PC-9 (cell line): ENCODE measurements at regions not wholly inside any gene's neighbourhood (a gene's known extent, or its start where the extent isn't known, plus 50 kb on each side); places are given as distances from the start of the nearest gene placed in this dataset.

ENCODE experiments used
- BruUV-seq: library from RNA; stranded (reverse); fragments of 400-500 nt; replicated peaks from 2 replicates; lab custom pipeline; 2021; lab: Mats Ljungman, UMichigan
- CTCF ChIA-PET: fragments of 300-600 bp; sonication (Branson Sonifier 250); formaldehyde crosslinking; loops from one replicate; lab custom pipeline; 2022; ENCODE audit warnings: antibody characterized with exemption; lab: Charles Lee
- POLR2A ChIA-PET: fragments of 300-600 bp; sonication (Branson Sonifier 250); formaldehyde crosslinking; loops from one replicate; lab custom pipeline; 2022; ENCODE audit warnings: antibody characterized with exemption; ENCODE audit not compliant: unreplicated experiment; lab: Charles Lee
- DNase-seq, 2 experiments: peaks; one replicate each; pipeline versions ENCODE4 v3.0.0 to v3.0.0-alpha.2; 2015 to 2022; ENCODE audit warnings: mixed read lengths in 1 of 2
- H2AFZ ChIP-seq: fragments of 200-600 bp; sonication (generic); 2 replicates; pipeline ENCODE4 v1.8.1; 2017; ENCODE audit warnings: antibody characterized with exemption
- H3F3A ChIP-seq: fragments of 200-600 bp; sonication (generic); 2 replicates; pipeline ENCODE4 v1.8.1; 2017; ENCODE audit warnings: antibody characterized with exemption, mild to moderate bottlenecking, low read depth; ENCODE audit not compliant: insufficient read depth
- H3K27ac ChIP-seq: fragments of 200-600 bp; sonication (generic); 2 replicates; pipeline ENCODE4 v1.6.1; 2016; ENCODE audit warnings: mixed run types
- H3K27me3 ChIP-seq: fragments of 200-600 bp; sonication (generic); 2 replicates; pipeline ENCODE4 v1.6.1; 2016; ENCODE audit warnings: low read depth, mixed run types; ENCODE audit not compliant: insufficient read depth
- H3K36me3 ChIP-seq: fragments of 200-600 bp; sonication (generic); 2 replicates; pipeline ENCODE4 v1.6.1; 2016; ENCODE audit warnings: low read depth, mixed run types
- H3K4me1 ChIP-seq: fragments of 200-600 bp; sonication (generic); replicated peaks from 2 replicates; pipeline ENCODE4 v1.6.1; 2016; ENCODE audit warnings: mixed run types; ENCODE audit not compliant: insufficient read depth
- H3K4me2 ChIP-seq: fragments of 200-600 bp; sonication (generic); 2 replicates; pipeline ENCODE4 v1.6.1; 2017; ENCODE audit warnings: mixed run types
- H3K4me3 ChIP-seq: fragments of 200-600 bp; sonication (generic); 2 replicates; pipeline ENCODE4 v1.6.1; 2016; ENCODE audit warnings: mixed run types
- H3K79me2 ChIP-seq: fragments of 200-600 bp; sonication (generic); 2 replicates; pipeline ENCODE4 v1.6.1; 2017; ENCODE audit warnings: low read depth, mixed run types
- H3K9me2 ChIP-seq: fragments of 200-600 bp; sonication (generic); 2 replicates; pipeline ENCODE4 v1.8.1; 2017; ENCODE audit warnings: mild to moderate bottlenecking; ENCODE audit not compliant: insufficient read depth
- H3K9me3 ChIP-seq: fragments of 200-600 bp; sonication (generic); 2 replicates; pipeline ENCODE4 v1.8.1; 2016; ENCODE audit warnings: low read depth; ENCODE audit not compliant: insufficient read depth
- H4K20me1 ChIP-seq: fragments of 200-600 bp; sonication (generic); 2 replicates; pipeline ENCODE4 v1.8.1; 2017; ENCODE audit not compliant: insufficient read depth
- EZH2 ChIP-seq: fragments of 200-600 bp; sonication (generic); IDR thresholded peaks from 2 replicates; pipeline ENCODE4 v1.8.0; 2017; ENCODE audit warnings: antibody characterized with exemption, low read depth
- intact Hi-C: fragments of 100-400 bp; cut with micrococcal nuclease; formaldehyde crosslinking; loops from one replicate; pipeline ENCODE4 v1.10.0; 2022; ENCODE audit not compliant: unreplicated experiment
- TF ChIP-seq, protein P1 (sequence below): fragments of 200-600 bp; sonication (generic); conservative IDR thresholded peaks from 2 replicates; pipeline ENCODE4 v1.6.1; 2017; ENCODE audit warnings: mixed run types, antibody characterized with exemption, mild to moderate bottlenecking, moderate library complexity

DNA sequence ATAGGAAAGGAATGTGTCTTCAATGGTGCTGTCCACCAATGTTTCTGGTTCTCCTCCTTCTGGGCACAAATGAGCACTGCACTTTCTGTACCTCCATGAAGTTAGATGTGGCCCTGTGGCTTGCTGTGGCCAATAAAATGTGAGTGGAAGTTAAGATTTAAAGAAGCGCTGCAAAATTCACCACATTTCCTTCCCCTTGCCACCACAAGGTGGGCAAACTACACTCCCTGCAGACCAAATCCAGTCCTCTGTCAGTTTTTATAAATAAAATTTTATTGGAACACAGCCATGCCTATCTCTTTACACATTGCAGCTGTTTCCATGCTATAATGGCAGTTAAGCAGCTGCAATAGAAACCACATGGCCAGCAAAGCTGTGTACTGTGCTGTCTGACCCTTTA lies 141.4 kb upstream of the TMPO start:
- H3K4me3 ChIP-seq, result no peak overlapping the region
- no peaks in the 10 kb centered on the region for H3K4me1 ChIP-seq
- H2AFZ ChIP-seq, result no peak overlapping the region
- no peaks in the 10 kb centered on the region for H3K9me3 ChIP-seq
- no peaks in the 10 kb centered on the region for H4K20me1 ChIP-seq
- CTCF ChIA-PET, result interaction anchor here (0.9 kb wide), 1 partner anchor 44 kb away, joined by 3 read pairs; no protein-coding TSS in a partner anchor
- H3K79me2 ChIP-seq, result no peaks in the 10 kb centered on the region
- TF ChIP-seq, protein P1, sequence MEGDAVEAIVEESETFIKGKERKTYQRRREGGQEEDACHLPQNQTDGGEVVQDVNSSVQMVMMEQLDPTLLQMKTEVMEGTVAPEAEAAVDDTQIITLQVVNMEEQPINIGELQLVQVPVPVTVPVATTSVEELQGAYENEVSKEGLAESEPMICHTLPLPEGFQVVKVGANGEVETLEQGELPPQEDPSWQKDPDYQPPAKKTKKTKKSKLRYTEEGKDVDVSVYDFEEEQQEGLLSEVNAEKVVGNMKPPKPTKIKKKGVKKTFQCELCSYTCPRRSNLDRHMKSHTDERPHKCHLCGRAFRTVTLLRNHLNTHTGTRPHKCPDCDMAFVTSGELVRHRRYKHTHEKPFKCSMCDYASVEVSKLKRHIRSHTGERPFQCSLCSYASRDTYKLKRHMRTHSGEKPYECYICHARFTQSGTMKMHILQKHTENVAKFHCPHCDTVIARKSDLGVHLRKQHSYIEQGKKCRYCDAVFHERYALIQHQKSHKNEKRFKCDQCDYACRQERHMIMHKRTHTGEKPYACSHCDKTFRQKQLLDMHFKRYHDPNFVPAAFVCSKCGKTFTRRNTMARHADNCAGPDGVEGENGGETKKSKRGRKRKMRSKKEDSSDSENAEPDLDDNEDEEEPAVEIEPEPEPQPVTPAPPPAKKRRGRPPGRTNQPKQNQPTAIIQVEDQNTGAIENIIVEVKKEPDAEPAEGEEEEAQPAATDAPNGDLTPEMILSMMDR, result 0 out of 2 replicates have a peak, but pooled peaks have one; percentile 28
- TF ChIP-seq EZH2, result no peak
- no TSS peak for BruUV-seq
- H3K4me2 ChIP-seq, result no peak overlapping the region
- DNase-seq, result no peak
- no peaks in the 10 kb centered on the region for H3K9me2 ChIP-seq
- no peaks in the 10 kb centered on the region for H3K36me3 ChIP-seq
- no peak overlapping the region for H3K27ac ChIP-seq
- intact Hi-C loops, result no loop called here
- no peaks in the 10 kb centered on the region for H3F3A ChIP-seq
- peaks cover 67% of the 10 kb centered on the region for H3K27me3 ChIP-seq
- POLR2A ChIA-PET, result no interaction called here

DNA sequence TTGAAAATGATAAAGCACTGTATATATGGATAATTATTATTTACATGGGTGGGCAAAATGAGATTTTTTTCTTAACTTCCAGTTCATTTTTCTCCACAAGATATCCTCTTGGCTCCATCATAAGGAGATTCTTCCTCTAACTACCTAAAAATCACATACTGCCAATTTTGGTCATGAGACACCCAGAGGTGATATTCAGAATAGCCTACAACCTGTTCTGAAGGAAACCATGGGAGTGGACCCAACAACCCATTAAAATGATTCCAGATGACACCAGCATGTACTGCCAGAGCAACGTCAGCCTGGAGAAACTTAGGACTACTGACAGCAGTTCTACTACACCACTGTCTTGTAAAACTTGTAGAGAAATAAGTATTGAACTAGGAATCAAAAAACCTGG lies 136.3 kb upstream of the TMPO start:
- Histone ChIP-seq H3K4me2 (no peak overlapping the region), H3K27ac (no peak overlapping the region), H3F3A (no peaks in the 10 kb centered on the region), H3K79me2 (no peaks in the 10 kb centered on the region), H4K20me1 (no peaks in the 10 kb centered on the region), H2AFZ (no peak overlapping the region), H3K4me3 (no peak overlapping the region), H3K36me3 (no peaks in the 10 kb centered on the region), H3K27me3 (peaks cover 62% of the 10 kb centered on the region), H3K9me2 (no peaks in the 10 kb centered on the region), H3K4me1 (no peaks in the 10 kb centered on the region), H3K9me3 (no peaks in the 10 kb centered on the region)
- TF ChIP-seq, protein P1, result no peak
- no peak for TF ChIP-seq EZH2
- CTCF ChIA-PET, result no interaction called here
- DNase-seq, result no peak
- no TSS peak for BruUV-seq
- intact Hi-C loops, result no loop called here
- POLR2A ChIA-PET, result no interaction called here

DNA sequence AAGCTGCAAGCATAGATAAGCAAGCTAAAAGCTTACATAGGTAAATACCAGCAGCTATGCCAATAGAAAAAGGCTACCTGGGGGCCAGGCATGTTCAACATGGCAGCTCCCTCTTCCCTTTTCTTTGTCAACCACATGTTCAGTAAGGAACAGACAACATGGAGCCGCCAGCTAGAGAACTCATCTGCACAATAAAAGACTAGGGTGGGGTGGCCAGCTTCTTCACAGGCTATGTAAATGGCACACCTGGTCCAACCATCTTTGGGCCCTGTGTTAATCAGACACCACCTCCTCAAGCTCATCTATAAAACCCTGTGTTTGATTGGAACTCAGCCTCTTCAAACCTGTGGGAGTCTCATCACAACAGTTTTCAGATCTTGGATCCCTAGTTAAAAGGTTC lies 129.7 kb upstream of the TMPO start:
- Histone ChIP-seq H3K36me3 (no peaks in the 10 kb centered on the region), H3K4me3 (no peak overlapping the region), H3K27ac (no peak overlapping the region), H3K27me3 (peaks cover 57% of the 10 kb centered on the region), H3K9me3 (no peaks in the 10 kb centered on the region), H3K9me2 (no peaks in the 10 kb centered on the region), H3K4me2 (no peak overlapping the region), H3F3A (no peaks in the 10 kb centered on the region), H4K20me1 (no peaks in the 10 kb centered on the region), H2AFZ (no peak overlapping the region; the same call in 1 of the 2 replicates), H3K79me2 (no peaks in the 10 kb centered on the region), H3K4me1 (no peaks in the 10 kb centered on the region)
- TF ChIP-seq, protein P1, result no peak
- TF ChIP-seq EZH2, result no peak
- intact Hi-C loops, result no loop called here
- DNase-seq, result no peak
- POLR2A ChIA-PET, result no interaction called here
- CTCF ChIA-PET, result interaction anchor here (0.6 kb wide), 1 partner anchor 10 kb away, joined by 3 read pairs; no protein-coding TSS in a partner anchor
- BruUV-seq, result no TSS peak
